ENCODE measurements at regions not wholly inside any gene's neighbourhood (a gene's known extent, or its start where the extent isn't known, plus 50 kb on each side); places are given as distances from the start of the nearest gene placed in this dataset.

GRCh38 chr11:81397316-81397715, 1336.3 kb downstream of the FAM181B start:
- TF ChIP-seq CTCF (IDR thresholded peaks at IDR 0.05): no peak
- TF ChIP-seq POLR2A (IDR thresholded peaks at IDR 0.05): no peak

All from adrenal gland (tissue), 5 donors.